CD14-positive monocyte (primary cell): ENCODE measurements at regions not wholly inside any gene's neighbourhood (a gene's known extent, or its start where the extent isn't known, plus 50 kb on each side); places are given as distances from the start of the nearest gene placed in this dataset.

Source experiments
- DNase-seq, 3 donors: peaks; one replicate each; pipeline ENCODE4 v3.0.0-alpha.2; 2011 to 2022
- H2AFZ ChIP-seq: 2 replicates; pipeline ENCODE4 v1.6.0; 2012; ENCODE audit warnings: mild to moderate bottlenecking, low read depth, low read length, inconsistent platforms; ENCODE audit not compliant: insufficient read depth, poor library complexity, severe bottlenecking
- H3K27ac ChIP-seq, 2 donors: 1 replicate in 1 of 2; 2 replicates in 1 of 2; pipeline ENCODE4 v1.5.1; 2012 to 2013; ENCODE audit warnings: low read length in 2 of 2, control low read depth in 1 of 2, inconsistent platforms in 1 of 2, low read depth in 1 of 2, mild to moderate bottlenecking in 1 of 2
- H3K27me3 ChIP-seq, 2 donors: one replicate each; pipeline versions ENCODE4 v1.6.0 to v1.6.1; 2011 to 2013; ENCODE audit warnings: low read length in 2 of 2; ENCODE audit not compliant: control insufficient read depth in 2 of 2, insufficient read depth in 2 of 2
- H3K36me3 ChIP-seq, 2 donors: replicated peaks in 1 of 2; 1 replicate in 1 of 2; 2 replicates in 1 of 2; pipeline versions ENCODE4 v1.5.1 to v1.6.1; 2012 to 2013; ENCODE audit warnings: low read length in 2 of 2, control low read depth in 1 of 2, inconsistent platforms in 1 of 2, mild to moderate bottlenecking in 1 of 2; ENCODE audit not compliant: insufficient read depth in 2 of 2, control insufficient read depth in 1 of 2
- H3K4me1 ChIP-seq, 2 donors: 1 replicate in 1 of 2; 2 replicates in 1 of 2; pipeline versions ENCODE4 v1.5.1 to v1.6.1; 2012 to 2013; ENCODE audit warnings: low read length in 2 of 2, control low read depth in 1 of 2, inconsistent platforms in 1 of 2, mild to moderate bottlenecking in 1 of 2, moderate library complexity in 1 of 2; ENCODE audit not compliant: insufficient read depth in 2 of 2, control insufficient read depth in 1 of 2
- H3K4me2 ChIP-seq: replicated peaks from 2 replicates; pipeline ENCODE3; 2012; ENCODE audit warnings: low read length, moderate library complexity, mild to moderate bottlenecking; ENCODE audit not compliant: poor library complexity, severe bottlenecking; ENCODE audit errors: extremely low read depth
- H3K4me3 ChIP-seq, 3 experiments: fragments of 200-600 bp in 1 of 3; sonication (generic) in 1 of 3; replicated peaks in 1 of 3; 1 replicate in 2 of 3; 2 replicates in 1 of 3; pipeline ENCODE4 v1.5.1; 2011 to 2013; ENCODE audit warnings: low read length in 3 of 3, mild to moderate bottlenecking in 3 of 3, control low read depth in 2 of 3, low read depth in 2 of 3, inconsistent platforms in 1 of 3, moderate library complexity in 1 of 3
- H3K79me2 ChIP-seq: 2 replicates; pipeline ENCODE4 v1.6.0; 2012; ENCODE audit warnings: mild to moderate bottlenecking, control low read depth, inconsistent platforms, low read length, moderate library complexity; ENCODE audit not compliant: insufficient read depth
- H3K9ac ChIP-seq: 2 replicates; pipeline ENCODE4 v1.6.0; 2017; ENCODE audit warnings: low read length, mild to moderate bottlenecking; ENCODE audit not compliant: insufficient read depth, poor library complexity, severe bottlenecking
- H3K9me3 ChIP-seq, 2 donors: replicated peaks in 1 of 2; 1 replicate in 1 of 2; 2 replicates in 1 of 2; pipeline versions ENCODE4 v1.5.1 to v1.6.1; 2012 to 2013; ENCODE audit warnings: low read length in 2 of 2, control low read depth in 1 of 2; ENCODE audit not compliant: control insufficient read depth in 1 of 2, insufficient read depth in 1 of 2
- H4K20me1 ChIP-seq: 2 replicates; pipeline ENCODE4 v1.6.0; 2012; ENCODE audit warnings: mild to moderate bottlenecking, low read length, control low read depth, moderate library complexity; ENCODE audit not compliant: insufficient read depth
- H3K27ac Mint-ChIP-seq, 7 donors: one replicate each; pipeline ENCODE4 v1.8.0; 2020; ENCODE audit warnings: mild to moderate bottlenecking in 7 of 7, mixed read lengths in 7 of 7, moderate library complexity in 6 of 7, inconsistent platforms in 2 of 7
- H3K27me3 Mint-ChIP-seq, 3 donors: one replicate each; pipeline ENCODE4 v1.8.0; 2021 to 2022; ENCODE audit warnings: low read depth in 3 of 3, mild to moderate bottlenecking in 3 of 3, mixed read lengths in 3 of 3, moderate library complexity in 3 of 3, inconsistent platforms in 1 of 3
- H3K36me3 Mint-ChIP-seq, 2 donors: one replicate each; pipeline ENCODE4 v1.8.0; 2020; ENCODE audit warnings: mixed read lengths in 2 of 2, inconsistent platforms in 1 of 2, mild to moderate bottlenecking in 1 of 2
- H3K4me1 Mint-ChIP-seq: one replicate; pipeline ENCODE4 v1.8.0; 2020; ENCODE audit warnings: mild to moderate bottlenecking, mixed read lengths
- H3K4me3 Mint-ChIP-seq, 2 donors: one replicate each; pipeline ENCODE4 v1.8.0; 2020; ENCODE audit warnings: mild to moderate bottlenecking in 2 of 2, mixed read lengths in 2 of 2, moderate library complexity in 1 of 2
- H3K9me3 Mint-ChIP-seq, 7 donors: one replicate each; pipeline ENCODE4 v1.8.0; 2020 to 2022; ENCODE audit warnings: mixed read lengths in 7 of 7, mild to moderate bottlenecking in 6 of 7, moderate library complexity in 6 of 7, inconsistent platforms in 2 of 7
- WGBS: methylation state at CpG from one replicate; pipeline ENCODE4 v1.1.5; 2013; ENCODE audit warnings: missing lambda C conversion rate; ENCODE audit not compliant: insufficient coverage; 5-methylcytosine and 5-hydroxymethylcytosine counted together
- intact Hi-C, 2 donors: fragments of 100-400 bp; cut with micrococcal nuclease; formaldehyde crosslinking; loops; one replicate each; pipeline versions ENCODE4 v1.15.0 to v1.15.1; 2023
- TF ChIP-seq, protein P1 (sequence below): fragments of 200-600 bp; IDR thresholded peaks from one replicate; pipeline ENCODE4 v1.8.0; 2022; ENCODE audit warnings: antibody characterized with exemption, mild to moderate bottlenecking

- no peaks in the 10 kb centered on the region for H4K20me1 ChIP-seq
- no peak overlapping the region for H3K4me3 Mint-ChIP-seq
- no peak overlapping the region for H3K27ac ChIP-seq
- WGBS: 100% methylated on average over 1 of the region's 1 CpG
- intact Hi-C loops: no loop called here
- no peak overlapping the region for H3K9ac ChIP-seq
- no peaks in the 10 kb centered on the region for H3K36me3 ChIP-seq
- H3K79me2 ChIP-seq: no peaks in the 10 kb centered on the region
- H3K4me2 ChIP-seq: no peak overlapping the region
- no peaks in the 10 kb centered on the region for H3K9me3 ChIP-seq
- no peak overlapping the region for H3K4me3 ChIP-seq
- no peaks in the 10 kb centered on the region for H3K4me1 Mint-ChIP-seq
- H3K27me3 ChIP-seq: no peaks in the 10 kb centered on the region
- H3K27ac Mint-ChIP-seq: no peak overlapping the region
- no peak overlapping the region for H2AFZ ChIP-seq
- H3K27me3 Mint-ChIP-seq: peaks cover 0 to 7% (median 3%) of the 10 kb centered on the region in 3 donors
- H3K36me3 Mint-ChIP-seq: no peaks in the 10 kb centered on the region
- DNase-seq: no peak
- peaks cover 0 to 6% (median 0%) of the 10 kb centered on the region in 7 donors for H3K9me3 Mint-ChIP-seq
- no peaks in the 10 kb centered on the region for H3K4me1 ChIP-seq
- TF ChIP-seq, protein P1, sequence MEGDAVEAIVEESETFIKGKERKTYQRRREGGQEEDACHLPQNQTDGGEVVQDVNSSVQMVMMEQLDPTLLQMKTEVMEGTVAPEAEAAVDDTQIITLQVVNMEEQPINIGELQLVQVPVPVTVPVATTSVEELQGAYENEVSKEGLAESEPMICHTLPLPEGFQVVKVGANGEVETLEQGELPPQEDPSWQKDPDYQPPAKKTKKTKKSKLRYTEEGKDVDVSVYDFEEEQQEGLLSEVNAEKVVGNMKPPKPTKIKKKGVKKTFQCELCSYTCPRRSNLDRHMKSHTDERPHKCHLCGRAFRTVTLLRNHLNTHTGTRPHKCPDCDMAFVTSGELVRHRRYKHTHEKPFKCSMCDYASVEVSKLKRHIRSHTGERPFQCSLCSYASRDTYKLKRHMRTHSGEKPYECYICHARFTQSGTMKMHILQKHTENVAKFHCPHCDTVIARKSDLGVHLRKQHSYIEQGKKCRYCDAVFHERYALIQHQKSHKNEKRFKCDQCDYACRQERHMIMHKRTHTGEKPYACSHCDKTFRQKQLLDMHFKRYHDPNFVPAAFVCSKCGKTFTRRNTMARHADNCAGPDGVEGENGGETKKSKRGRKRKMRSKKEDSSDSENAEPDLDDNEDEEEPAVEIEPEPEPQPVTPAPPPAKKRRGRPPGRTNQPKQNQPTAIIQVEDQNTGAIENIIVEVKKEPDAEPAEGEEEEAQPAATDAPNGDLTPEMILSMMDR: no peak
These were observed 157.6 kb downstream of the PDGFRA start for GRCh38 chr4:54386693-54387092.

GRCh38 chr4:54390670-54391069, 161.6 kb downstream of the PDGFRA start:
- Mint-ChIP-seq H3K4me1 (no peaks in the 10 kb centered on the region), H3K4me3 (no peak overlapping the region), H3K9me3 (peaks cover 0 to 8% (median 5%) of the 10 kb centered on the region in 7 donors), H3K27ac (no peak overlapping the region), H3K27me3 (peaks cover 0 to 4% (median 0%) of the 10 kb centered on the region in 3 donors), H3K36me3 (no peaks in the 10 kb centered on the region)
- H2AFZ ChIP-seq: no peak overlapping the region
- no peaks in the 10 kb centered on the region for H3K79me2 ChIP-seq
- DNase-seq: no peak
- TF ChIP-seq, protein P1: no peak
- no peaks in the 10 kb centered on the region for H3K27me3 ChIP-seq
- no peak overlapping the region for H3K4me3 ChIP-seq
- WGBS: 11% methylated on average over 1 of the region's 3 CpGs
- H3K36me3 ChIP-seq: no peaks in the 10 kb centered on the region
- no peaks in the 10 kb centered on the region for H3K4me1 ChIP-seq
- no peaks in the 10 kb centered on the region for H4K20me1 ChIP-seq
- H3K27ac ChIP-seq: no peak overlapping the region
- intact Hi-C loops: no loop called here
- H3K4me2 ChIP-seq: no peak overlapping the region
- no peak overlapping the region for H3K9ac ChIP-seq
- H3K9me3 ChIP-seq: no peaks in the 10 kb centered on the region
